ENCODE measurements at regions not wholly inside any gene's neighbourhood (a gene's known extent, or its start where the extent isn't known, plus 50 kb on each side); places are given as distances from the start of the nearest gene placed in this dataset.
"Not testable (repeated sequence)": the region's sequence is repeated elsewhere in the genome, so short reads cannot be mapped to it uniquely, and the experiment has no call there.

DNA sequence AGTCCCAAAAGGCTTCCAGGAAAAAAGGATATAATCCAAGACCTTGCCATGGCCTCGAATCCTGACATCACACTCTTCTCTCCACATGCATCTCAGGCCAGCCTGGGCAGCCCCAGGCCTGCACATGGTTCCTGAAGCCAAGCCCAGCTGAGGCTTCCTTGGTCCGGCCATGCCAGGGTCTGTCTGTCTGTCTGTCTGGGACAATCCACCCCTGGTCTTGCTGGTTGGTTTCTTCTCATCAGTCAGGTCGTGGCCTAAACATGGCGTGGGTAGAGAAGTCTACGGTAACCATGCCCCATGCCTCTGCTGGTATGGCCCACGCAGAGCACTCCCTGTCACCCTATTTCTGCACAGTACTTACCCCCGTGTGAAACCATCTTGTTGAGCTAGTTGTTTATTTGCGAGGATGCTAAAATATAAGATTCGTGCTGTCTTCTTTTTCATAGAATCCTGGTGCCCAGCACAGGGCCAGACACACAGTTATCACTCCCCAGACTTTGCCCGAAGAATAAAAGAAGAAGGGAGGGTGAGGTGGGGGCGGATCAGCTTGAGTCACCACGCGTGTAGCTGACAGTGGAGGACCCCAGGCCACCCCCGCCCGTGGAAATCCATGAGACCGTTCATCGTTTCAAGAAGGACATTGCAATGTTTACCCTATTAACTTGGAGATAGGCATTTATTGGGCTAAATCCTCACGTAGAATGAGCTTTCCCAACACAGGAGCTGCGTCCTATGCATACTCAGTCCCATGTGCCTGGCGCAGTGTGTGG, 107.2 kb downstream of the RNASET2 start:
- H3K36me3 ChIP-seq (replicated peaks in 1 of 2; ENCODE audit: control extremely low read depth in 1 of 2, control insufficient read depth in 1 of 2, extremely low read depth in 1 of 2, insufficient read depth in 2 of 2, low read length in 1 of 2) = no peaks in the 10 kb centered on the region
- ATAC-seq (ENCODE audit: low read depth) = peak; percentile 7
- peak overlapping the region; percentile 66 for H3K4me3 Mint-ChIP-seq
- H3K4me1 ChIP-seq (ENCODE audit: control insufficient read depth in 2 of 2, insufficient read depth in 2 of 2, low read length in 2 of 2) = peaks cover 22 to 36% of the 10 kb centered on the region in 2 donors
- H3K4me2 ChIP-seq (replicated peaks; ENCODE audit: low read depth, low read length, poor library complexity, severe bottlenecking) = peak overlapping the region; percentile 62
- peak; percentile 10 for DNase-seq
- TF ChIP-seq, protein P1, sequence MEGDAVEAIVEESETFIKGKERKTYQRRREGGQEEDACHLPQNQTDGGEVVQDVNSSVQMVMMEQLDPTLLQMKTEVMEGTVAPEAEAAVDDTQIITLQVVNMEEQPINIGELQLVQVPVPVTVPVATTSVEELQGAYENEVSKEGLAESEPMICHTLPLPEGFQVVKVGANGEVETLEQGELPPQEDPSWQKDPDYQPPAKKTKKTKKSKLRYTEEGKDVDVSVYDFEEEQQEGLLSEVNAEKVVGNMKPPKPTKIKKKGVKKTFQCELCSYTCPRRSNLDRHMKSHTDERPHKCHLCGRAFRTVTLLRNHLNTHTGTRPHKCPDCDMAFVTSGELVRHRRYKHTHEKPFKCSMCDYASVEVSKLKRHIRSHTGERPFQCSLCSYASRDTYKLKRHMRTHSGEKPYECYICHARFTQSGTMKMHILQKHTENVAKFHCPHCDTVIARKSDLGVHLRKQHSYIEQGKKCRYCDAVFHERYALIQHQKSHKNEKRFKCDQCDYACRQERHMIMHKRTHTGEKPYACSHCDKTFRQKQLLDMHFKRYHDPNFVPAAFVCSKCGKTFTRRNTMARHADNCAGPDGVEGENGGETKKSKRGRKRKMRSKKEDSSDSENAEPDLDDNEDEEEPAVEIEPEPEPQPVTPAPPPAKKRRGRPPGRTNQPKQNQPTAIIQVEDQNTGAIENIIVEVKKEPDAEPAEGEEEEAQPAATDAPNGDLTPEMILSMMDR (IDR thresholded peaks at IDR 0.05) = no peak
- no peak for TF ChIP-seq EZH2 (IDR thresholded peaks at IDR 0.05; ENCODE audit: borderline replicate concordance, insufficient read depth, low read depth, low read length, poor library complexity, severe bottlenecking)
- peak overlapping the region; percentile 44 for H3K9ac ChIP-seq (ENCODE audit: low read length)
- POLR2A ChIA-PET = no interaction called here
- intact Hi-C loops (cut with micrococcal nuclease) = no loop called here
- no peaks in the 10 kb centered on the region for H3K79me2 ChIP-seq (ENCODE audit: control insufficient read depth, insufficient read depth, low read length)
- no peaks in the 10 kb centered on the region for H3K27me3 ChIP-seq (replicated peaks in 1 of 4; ENCODE audit: control extremely low read depth in 1 of 4, control insufficient read depth in 3 of 4, insufficient read depth in 4 of 4, low read length in 3 of 4)
- no peak overlapping the region for H3K4me3 ChIP-seq (ENCODE audit: control extremely low read depth in 1 of 5, extremely low read depth in 1 of 5, insufficient read depth in 1 of 5, low read depth in 2 of 5, low read length in 4 of 5)
- H3K27ac ChIP-seq (ENCODE audit: low read length in 2 of 2) = no peak overlapping the region
- no peaks in the 10 kb centered on the region for H3K27me3 Mint-ChIP-seq
- CTCF ChIA-PET = interaction anchor here (1.1 to 2.1 kb wide), 2 partner anchors 62 to 64 kb away, joined by 3 to 6 read pairs; no protein-coding TSS in a partner anchor
- no peak overlapping the region for H2AFZ ChIP-seq (ENCODE audit: insufficient read depth, low read depth, low read length, poor library complexity, severe bottlenecking)
- no peaks in the 10 kb centered on the region for H3K9me3 Mint-ChIP-seq (ENCODE audit: insufficient read depth)
- no peaks in the 10 kb centered on the region for H4K20me1 ChIP-seq (ENCODE audit: control insufficient read depth, insufficient read depth, low read length, poor library complexity, severe bottlenecking)
- H3K9me3 ChIP-seq (ENCODE audit: control extremely low read depth in 1 of 3, control insufficient read depth in 2 of 3, insufficient read depth in 1 of 3, low read length in 2 of 3) = peaks cover 0 to 6% (median 0%) of the 10 kb centered on the region in 3 donors
- H3K27ac Mint-ChIP-seq = peak overlapping the region; percentile 70
- peaks cover 78% of the 10 kb centered on the region for H3K4me1 Mint-ChIP-seq
- 84% methylated on average over 16 of the region's 20 CpGs for WGBS (ENCODE audit: insufficient coverage)

DNA sequence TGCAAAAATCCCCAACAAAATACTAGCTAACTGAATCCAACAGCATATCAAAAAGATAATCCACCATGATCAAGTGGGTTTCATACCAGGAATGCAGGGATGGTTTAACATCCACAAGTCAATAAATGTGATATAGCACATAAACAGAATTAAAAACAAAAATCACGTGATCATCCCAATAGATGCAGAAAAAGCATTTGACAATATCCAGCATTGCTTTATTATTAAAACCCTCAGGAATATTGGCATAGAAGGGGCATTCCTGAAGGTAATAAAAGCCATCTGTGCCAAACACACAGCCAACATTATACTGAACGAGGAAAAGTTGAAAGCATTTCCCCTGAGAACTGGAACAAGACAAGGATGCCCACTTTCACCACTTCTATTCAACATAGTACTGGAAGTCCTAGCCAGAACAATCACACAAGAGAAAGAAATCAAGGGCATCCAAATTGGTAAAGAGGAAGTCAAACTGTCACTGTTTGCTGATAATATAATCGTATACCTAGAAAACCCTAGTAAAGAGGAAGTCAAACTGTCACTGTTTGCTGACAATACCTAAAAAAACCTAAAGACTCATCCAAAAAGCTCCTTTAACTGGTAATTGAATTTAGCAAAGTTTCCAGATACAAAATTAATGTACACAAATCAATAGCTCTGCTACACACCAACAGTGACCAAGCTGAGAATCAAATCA, 109.8 kb downstream of the RNASET2 start:
- H3K27ac ChIP-seq (ENCODE audit: low read length in 2 of 2); H3K27me3 ChIP-seq (replicated peaks in 1 of 4; ENCODE audit: control extremely low read depth in 1 of 4, control insufficient read depth in 3 of 4, insufficient read depth in 4 of 4, low read length in 3 of 4); H3K36me3 ChIP-seq (replicated peaks in 1 of 2; ENCODE audit: control extremely low read depth in 1 of 2, control insufficient read depth in 1 of 2, extremely low read depth in 1 of 2, insufficient read depth in 2 of 2, low read length in 1 of 2); H2AFZ ChIP-seq (ENCODE audit: insufficient read depth, low read depth, low read length, poor library complexity, severe bottlenecking); H3K27me3 Mint-ChIP-seq; CTCF ChIA-PET; H3K4me3 ChIP-seq (ENCODE audit: control extremely low read depth in 1 of 5, extremely low read depth in 1 of 5, insufficient read depth in 1 of 5, low read depth in 2 of 5, low read length in 4 of 5); H4K20me1 ChIP-seq (ENCODE audit: control insufficient read depth, insufficient read depth, low read length, poor library complexity, severe bottlenecking); H3K9ac ChIP-seq (ENCODE audit: low read length); POLR2A ChIA-PET; H3K4me2 ChIP-seq (replicated peaks; ENCODE audit: low read depth, low read length, poor library complexity, severe bottlenecking); H3K79me2 ChIP-seq (ENCODE audit: control insufficient read depth, insufficient read depth, low read length); H3K9me3 ChIP-seq (ENCODE audit: control extremely low read depth in 1 of 3, control insufficient read depth in 2 of 3, insufficient read depth in 1 of 3, low read length in 2 of 3); H3K9me3 Mint-ChIP-seq (ENCODE audit: insufficient read depth); intact Hi-C loops (cut with micrococcal nuclease): not testable (repeated sequence)
- Mint-ChIP-seq H3K4me1 (peaks cover 58% of the 10 kb centered on the region), H3K4me3 (peak overlapping the region; percentile 46), H3K27ac (peak overlapping the region; percentile 66)
- DNase-seq = peak; percentile 40
- WGBS (ENCODE audit: insufficient coverage) = no CpG with 5 or more reads among the region's 3 CpGs
- H3K4me1 ChIP-seq (ENCODE audit: control insufficient read depth in 2 of 2, insufficient read depth in 2 of 2, low read length in 2 of 2) = peaks cover 22% of the 10 kb centered on the region in 2 donors
- peak; percentile 32 for ATAC-seq (ENCODE audit: low read depth)

Measured in B cell (primary cell).